ENCODE measurements at regions not wholly inside any gene's neighbourhood (a gene's known extent, or its start where the extent isn't known, plus 50 kb on each side); places are given as distances from the start of the nearest gene placed in this dataset.

DNA sequence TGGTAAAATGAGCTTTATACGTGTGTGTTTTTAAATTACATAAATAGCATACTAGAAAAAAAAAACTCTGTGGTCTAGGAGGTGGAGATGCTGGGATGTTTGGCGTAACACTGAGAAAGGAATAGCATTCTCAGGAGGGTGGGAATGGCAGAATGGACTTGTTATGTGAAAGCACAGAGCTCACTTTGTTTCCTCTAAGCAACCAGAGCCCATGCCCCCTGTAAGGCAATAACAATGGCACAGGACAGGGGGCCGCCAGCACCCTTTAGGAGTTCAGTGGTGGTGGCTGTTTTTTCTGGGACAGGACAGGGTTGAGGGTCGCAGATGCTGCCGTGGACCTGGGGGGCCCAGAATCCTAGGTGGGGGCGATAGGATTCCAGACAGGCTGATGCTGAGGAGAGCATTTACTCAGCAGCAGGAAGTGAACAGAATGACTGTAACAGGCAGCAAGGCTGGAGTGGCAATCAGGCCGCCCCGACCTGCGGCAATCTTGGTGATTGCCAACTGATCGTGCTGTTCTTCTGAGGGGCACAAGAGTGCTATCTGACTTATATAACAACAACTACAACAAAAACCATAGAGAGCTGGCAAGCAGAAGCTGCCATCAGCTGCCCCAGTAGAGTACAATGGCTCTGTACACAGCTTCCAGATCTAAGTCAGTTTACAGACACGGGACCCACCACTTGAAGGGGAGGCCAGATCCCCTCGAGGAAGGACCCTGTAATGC, 160.4 kb downstream of the UACA start:
- Histone ChIP-seq H3K36me3 (ENCODE audit: control insufficient read depth in 2 of 2, insufficient read depth in 2 of 2, low read length in 2 of 2) (no peaks in the 10 kb centered on the region), H3K4me3 (ENCODE audit: low read length in 2 of 2) (no peak overlapping the region), H3K9ac (ENCODE audit: low read length in 2 of 2) (no peak overlapping the region), H3K27ac (ENCODE audit: low read length) (no peak overlapping the region), H3K4me1 (ENCODE audit: control insufficient read depth, insufficient read depth, low read length) (peaks cover 22% of the 10 kb centered on the region), H3K9me3 (ENCODE audit: control insufficient read depth in 2 of 2, low read length in 2 of 2) (no peaks in the 10 kb centered on the region), H3K27me3 (ENCODE audit: control insufficient read depth in 1 of 2, insufficient read depth in 2 of 2, low read length in 2 of 2) (no peaks in the 10 kb centered on the region)

GRCh38 chr15:70602281-70602680, 161.1 kb downstream of the UACA start:
- peaks cover 0 to under 1% of the 10 kb centered on the region in 2 donors for H3K27me3 ChIP-seq (ENCODE audit: control insufficient read depth in 1 of 2, insufficient read depth in 2 of 2, low read length in 2 of 2)
- H3K4me3 ChIP-seq (ENCODE audit: low read length in 2 of 2) = no peak overlapping the region
- H3K9me3 ChIP-seq (ENCODE audit: control insufficient read depth in 2 of 2, low read length in 2 of 2) = no peaks in the 10 kb centered on the region
- H3K36me3 ChIP-seq (ENCODE audit: control insufficient read depth in 2 of 2, insufficient read depth in 2 of 2, low read length in 2 of 2) = no peaks in the 10 kb centered on the region
- H3K9ac ChIP-seq (ENCODE audit: low read length in 2 of 2) = no peak overlapping the region
- H3K27ac ChIP-seq (ENCODE audit: low read length) = no peak overlapping the region
- H3K4me1 ChIP-seq (ENCODE audit: control insufficient read depth, insufficient read depth, low read length) = peaks cover 22% of the 10 kb centered on the region

DNA sequence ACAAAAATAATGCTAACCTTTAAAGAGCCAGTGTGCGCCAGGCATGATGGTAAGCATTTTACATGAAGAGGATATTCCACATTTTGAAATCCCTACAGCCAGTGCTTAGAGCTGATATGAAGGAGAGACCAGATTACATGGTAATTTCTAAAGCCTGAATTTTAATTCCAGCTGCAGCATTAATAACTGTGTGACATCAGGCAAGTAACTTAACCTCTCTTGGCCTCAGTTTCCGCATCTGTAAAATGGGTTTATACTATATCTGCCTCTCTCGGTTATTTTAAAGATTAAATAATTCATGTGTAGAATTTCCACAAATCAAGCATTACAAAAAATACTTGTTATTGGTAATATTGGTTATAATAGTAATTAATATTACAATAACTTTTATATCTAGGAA, 165.4 kb downstream of the UACA start:
- Histone ChIP-seq H3K27ac (ENCODE audit: low read length) (no peak overlapping the region), H3K27me3 (ENCODE audit: control insufficient read depth in 1 of 2, insufficient read depth in 2 of 2, low read length in 2 of 2) (peaks cover 0 to 3% of the 10 kb centered on the region in 2 donors), H3K4me1 (ENCODE audit: control insufficient read depth, insufficient read depth, low read length) (no peaks in the 10 kb centered on the region), H3K36me3 (ENCODE audit: control insufficient read depth in 2 of 2, insufficient read depth in 2 of 2, low read length in 2 of 2) (no peaks in the 10 kb centered on the region), H3K9me3 (ENCODE audit: control insufficient read depth in 2 of 2, low read length in 2 of 2) (peaks cover 4 to 6% of the 10 kb centered on the region in 2 donors), H3K4me3 (ENCODE audit: low read length in 2 of 2) (no peak overlapping the region), H3K9ac (ENCODE audit: low read length in 2 of 2) (no peak overlapping the region)

GRCh38 chr15:70597056-70597603, 166.2 kb downstream of the UACA start:
- H3K36me3 ChIP-seq (ENCODE audit: control insufficient read depth in 2 of 2, insufficient read depth in 2 of 2, low read length in 2 of 2) = no peaks in the 10 kb centered on the region
- no peak overlapping the region for H3K27ac ChIP-seq (ENCODE audit: low read length)
- no peaks in the 10 kb centered on the region for H3K4me1 ChIP-seq (ENCODE audit: control insufficient read depth, insufficient read depth, low read length)
- H3K27me3 ChIP-seq (ENCODE audit: control insufficient read depth in 1 of 2, insufficient read depth in 2 of 2, low read length in 2 of 2) = peaks cover 0 to 3% of the 10 kb centered on the region in 2 donors
- H3K9ac ChIP-seq (ENCODE audit: low read length in 2 of 2) = no peak overlapping the region
- no peak overlapping the region for H3K4me3 ChIP-seq (ENCODE audit: low read length in 2 of 2)
- H3K9me3 ChIP-seq (ENCODE audit: control insufficient read depth in 2 of 2, low read length in 2 of 2) = peaks cover 4 to 6% of the 10 kb centered on the region in 2 donors

- Histone ChIP-seq H3K4me1 (ENCODE audit: control insufficient read depth, insufficient read depth, low read length) (no peaks in the 10 kb centered on the region), H3K4me3 (ENCODE audit: low read length in 2 of 2) (no peak overlapping the region), H3K36me3 (ENCODE audit: control insufficient read depth in 2 of 2, insufficient read depth in 2 of 2, low read length in 2 of 2) (no peaks in the 10 kb centered on the region), H3K9me3 (ENCODE audit: control insufficient read depth in 2 of 2, low read length in 2 of 2) (peaks cover 4 to 6% of the 10 kb centered on the region in 2 donors), H3K27ac (ENCODE audit: low read length) (no peak overlapping the region), H3K27me3 (ENCODE audit: control insufficient read depth in 1 of 2, insufficient read depth in 2 of 2, low read length in 2 of 2) (peaks cover 0 to 3% of the 10 kb centered on the region in 2 donors), H3K9ac (ENCODE audit: low read length in 2 of 2) (no peak overlapping the region)
Observed at GRCh38 chr15:70596354-70597055, 166.9 kb downstream of the UACA start.

DNA sequence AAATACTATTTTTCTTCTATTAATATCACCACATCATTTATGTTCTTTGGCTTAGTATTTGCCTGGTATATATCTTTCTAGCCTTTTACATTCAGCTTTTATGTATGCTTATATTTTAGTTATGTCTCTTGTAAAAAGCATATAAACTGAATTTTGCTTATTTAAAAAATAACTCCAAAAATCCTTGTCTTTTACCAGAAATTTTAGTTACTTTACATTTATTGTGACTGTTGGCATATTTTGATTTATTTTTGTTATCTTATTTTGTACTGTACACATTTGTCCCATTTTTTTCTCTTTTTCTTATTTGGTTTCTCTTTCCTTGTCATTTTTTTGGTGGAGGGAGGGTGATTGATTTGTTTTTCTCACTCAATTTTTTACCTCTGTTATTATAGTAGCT, 169.6 kb downstream of the UACA start:
- peaks cover 6% of the 10 kb centered on the region in 2 donors for H3K9me3 ChIP-seq (ENCODE audit: control insufficient read depth in 2 of 2, low read length in 2 of 2)
- H3K9ac ChIP-seq (ENCODE audit: low read length in 2 of 2) = no peak overlapping the region
- H3K4me3 ChIP-seq (ENCODE audit: low read length in 2 of 2) = no peak overlapping the region
- H3K4me1 ChIP-seq (ENCODE audit: control insufficient read depth, insufficient read depth, low read length) = no peaks in the 10 kb centered on the region
- no peaks in the 10 kb centered on the region for H3K36me3 ChIP-seq (ENCODE audit: control insufficient read depth in 2 of 2, insufficient read depth in 2 of 2, low read length in 2 of 2)
- peaks cover 0 to 6% of the 10 kb centered on the region in 2 donors for H3K27me3 ChIP-seq (ENCODE audit: control insufficient read depth in 1 of 2, insufficient read depth in 2 of 2, low read length in 2 of 2)
- no peak overlapping the region for H3K27ac ChIP-seq (ENCODE audit: low read length)

DNA sequence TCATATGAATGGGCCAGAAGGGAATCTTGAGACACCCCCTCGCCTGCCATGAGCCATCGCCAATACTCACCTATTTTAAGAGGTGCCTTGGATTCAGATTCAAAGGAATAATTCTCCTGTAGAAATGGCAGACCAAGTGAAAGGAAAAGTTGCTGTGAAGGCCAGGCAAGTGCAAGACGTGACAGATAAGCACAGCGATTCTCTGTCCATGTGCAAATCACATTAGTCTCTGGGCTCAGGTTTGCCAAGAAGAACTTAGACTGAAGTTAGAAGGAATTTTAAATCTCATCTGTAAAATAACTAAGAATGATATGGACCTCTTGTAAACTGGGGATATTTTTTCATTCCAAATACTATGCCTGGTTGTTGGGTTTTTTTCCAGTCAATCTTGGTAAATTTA, 173.6 kb downstream of the UACA start:
- no peak overlapping the region for H3K9ac ChIP-seq (ENCODE audit: low read length in 2 of 2)
- no peak overlapping the region for H3K27ac ChIP-seq (ENCODE audit: low read length)
- peaks cover 5 to 6% of the 10 kb centered on the region in 2 donors for H3K9me3 ChIP-seq (ENCODE audit: control insufficient read depth in 2 of 2, low read length in 2 of 2)
- peaks cover 8% of the 10 kb centered on the region for H3K4me1 ChIP-seq (ENCODE audit: control insufficient read depth, insufficient read depth, low read length)
- peaks cover 6 to 12% of the 10 kb centered on the region in 2 donors for H3K27me3 ChIP-seq (ENCODE audit: control insufficient read depth in 1 of 2, insufficient read depth in 2 of 2, low read length in 2 of 2)
- no peaks in the 10 kb centered on the region for H3K36me3 ChIP-seq (ENCODE audit: control insufficient read depth in 2 of 2, insufficient read depth in 2 of 2, low read length in 2 of 2)
- no peak overlapping the region for H3K4me3 ChIP-seq (ENCODE audit: low read length in 2 of 2)

DNA sequence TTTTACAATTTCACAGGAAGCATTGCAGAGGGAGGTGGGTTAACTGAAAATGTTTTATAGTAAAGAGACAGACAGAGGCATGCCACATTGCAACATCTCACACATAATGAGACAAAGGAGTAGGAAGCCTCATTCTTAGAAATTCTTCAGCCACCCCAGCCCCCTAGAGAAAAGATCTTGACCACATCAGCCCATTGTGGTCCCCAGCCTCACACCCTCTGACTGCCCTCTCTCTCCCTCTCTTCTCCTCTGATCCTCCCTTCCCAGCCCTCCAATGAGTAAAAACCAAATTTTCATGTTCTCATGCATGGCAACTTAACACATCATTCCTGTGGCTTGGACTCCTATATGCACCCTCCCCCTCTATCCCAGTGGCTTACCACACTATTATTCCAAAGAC, 174.1 kb downstream of the UACA start:
- no peak overlapping the region for H3K27ac ChIP-seq (ENCODE audit: low read length)
- peaks cover 8% of the 10 kb centered on the region for H3K4me1 ChIP-seq (ENCODE audit: control insufficient read depth, insufficient read depth, low read length)
- H3K9me3 ChIP-seq (ENCODE audit: control insufficient read depth in 2 of 2, low read length in 2 of 2) = peaks cover 5 to 6% of the 10 kb centered on the region in 2 donors
- H3K4me3 ChIP-seq (ENCODE audit: low read length in 2 of 2) = no peak overlapping the region
- H3K27me3 ChIP-seq (ENCODE audit: control insufficient read depth in 1 of 2, insufficient read depth in 2 of 2, low read length in 2 of 2) = peaks cover 7 to 12% of the 10 kb centered on the region in 2 donors
- no peaks in the 10 kb centered on the region for H3K36me3 ChIP-seq (ENCODE audit: control insufficient read depth in 2 of 2, insufficient read depth in 2 of 2, low read length in 2 of 2)
- H3K9ac ChIP-seq (ENCODE audit: low read length in 2 of 2) = no peak overlapping the region

DNA sequence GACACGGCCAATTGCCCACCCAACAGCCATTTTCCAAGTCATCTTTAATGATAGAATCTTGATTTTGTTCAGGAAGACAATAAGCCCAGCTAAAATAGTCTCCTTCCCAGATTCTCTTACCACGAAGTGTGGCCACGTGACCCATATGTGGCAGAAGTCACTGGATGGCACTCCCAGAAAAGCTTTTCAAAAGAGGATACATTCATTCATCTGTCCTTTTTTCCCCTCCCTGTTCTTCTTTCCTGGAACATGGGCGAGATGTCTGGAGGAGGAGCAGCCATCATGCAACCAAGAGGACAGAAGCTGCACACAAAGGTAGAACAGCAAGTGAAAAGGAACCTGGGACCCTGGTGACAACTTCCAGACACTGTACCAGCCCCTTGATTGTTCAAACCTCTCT, 174.7 kb downstream of the UACA start:
- H3K36me3 ChIP-seq (ENCODE audit: control insufficient read depth in 2 of 2, insufficient read depth in 2 of 2, low read length in 2 of 2) = no peaks in the 10 kb centered on the region
- H3K9me3 ChIP-seq (ENCODE audit: control insufficient read depth in 2 of 2, low read length in 2 of 2) = peaks cover under 1 to 5% of the 10 kb centered on the region in 2 donors
- H3K4me3 ChIP-seq (ENCODE audit: low read length in 2 of 2) = no peak overlapping the region
- no peak overlapping the region for H3K9ac ChIP-seq (ENCODE audit: low read length in 2 of 2)
- H3K4me1 ChIP-seq (ENCODE audit: control insufficient read depth, insufficient read depth, low read length) = peaks cover 8% of the 10 kb centered on the region
- peaks cover 7 to 12% of the 10 kb centered on the region in 2 donors for H3K27me3 ChIP-seq (ENCODE audit: control insufficient read depth in 1 of 2, insufficient read depth in 2 of 2, low read length in 2 of 2)
- no peak overlapping the region for H3K27ac ChIP-seq (ENCODE audit: low read length)

DNA sequence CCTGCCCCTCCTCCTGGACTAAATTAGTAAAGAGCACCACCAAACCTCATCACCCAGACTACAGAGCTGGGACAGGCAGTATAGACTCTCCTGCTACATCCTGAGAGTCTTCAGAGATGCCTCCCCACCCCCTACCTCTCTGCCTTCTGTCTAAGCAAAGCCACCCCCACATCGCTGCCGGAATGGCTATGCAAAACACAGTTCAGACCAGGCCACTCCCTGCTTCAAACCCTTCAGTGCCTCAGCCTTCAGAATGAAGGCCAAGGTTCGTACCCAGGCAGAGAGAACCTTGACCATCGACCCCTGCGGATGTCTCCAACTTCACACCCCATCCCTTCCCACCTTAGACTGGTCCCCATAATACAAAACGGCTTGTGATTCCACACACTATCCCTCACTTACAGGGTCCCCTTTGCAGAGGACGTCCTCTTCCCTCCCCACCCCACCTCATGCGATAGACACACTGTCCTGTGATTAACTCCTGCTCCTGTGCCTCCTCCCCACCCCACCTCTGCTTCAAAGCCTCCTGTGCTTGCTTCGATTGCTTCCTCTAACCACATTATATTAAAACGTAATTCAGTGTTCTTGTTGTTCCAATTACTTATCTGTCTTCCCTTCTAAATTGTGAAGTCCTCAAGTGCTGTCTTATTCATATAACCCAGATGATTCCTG, 175.3 kb downstream of the UACA start:
- peaks cover 0 to 5% of the 10 kb centered on the region in 2 donors for H3K9me3 ChIP-seq (ENCODE audit: control insufficient read depth in 2 of 2, low read length in 2 of 2)

More for the DNA sequence above, 175.3 kb downstream of the UACA start:
- no peak overlapping the region for H3K4me3 ChIP-seq (ENCODE audit: low read length in 2 of 2)
- H3K36me3 ChIP-seq (ENCODE audit: control insufficient read depth in 2 of 2, insufficient read depth in 2 of 2, low read length in 2 of 2) = no peaks in the 10 kb centered on the region
- H3K9ac ChIP-seq (ENCODE audit: low read length in 2 of 2) = no peak overlapping the region
- H3K4me1 ChIP-seq (ENCODE audit: control insufficient read depth, insufficient read depth, low read length) = peaks cover 8% of the 10 kb centered on the region
- peaks cover 7 to 12% of the 10 kb centered on the region in 2 donors for H3K27me3 ChIP-seq (ENCODE audit: control insufficient read depth in 1 of 2, insufficient read depth in 2 of 2, low read length in 2 of 2)
- no peak overlapping the region for H3K27ac ChIP-seq (ENCODE audit: low read length)
